Prostate gland (tissue), 2 donors: ENCODE measurements at regions not wholly inside any gene's neighbourhood (a gene's known extent, or its start where the extent isn't known, plus 50 kb on each side); places are given as distances from the start of the nearest gene placed in this dataset.

Source experiments
- CTCF ChIP-seq, 4 experiments: fragments of 200-600 bp in 2 of 4; fragments of 450-650 bp in 2 of 4; sonication (generic) in 2 of 4; IDR thresholded peaks; 1 replicate in 3 of 4; 2 replicates in 1 of 4; pipeline ENCODE4 v1.5.1; 2016 to 2019; ENCODE audit warnings: antibody characterized with exemption in 4 of 4, mild to moderate bottlenecking in 2 of 4, moderate library complexity in 2 of 4
- POLR2A ChIP-seq: fragments of 450-650 bp; IDR thresholded peaks from one replicate; pipeline ENCODE4 v1.6.1; 2016; ENCODE audit warnings: antibody characterized with exemption, mild to moderate bottlenecking

GRCh38 chr6:148087659-148088058, 255.0 kb upstream of the SASH1 start:
- TF ChIP-seq CTCF (IDR thresholded peaks at IDR 0.05) (no peak), POLR2A (no peak)
